ENCODE measurements at regions not wholly inside any gene's neighbourhood (a gene's known extent, or its start where the extent isn't known, plus 50 kb on each side); places are given as distances from the start of the nearest gene placed in this dataset.

DNA sequence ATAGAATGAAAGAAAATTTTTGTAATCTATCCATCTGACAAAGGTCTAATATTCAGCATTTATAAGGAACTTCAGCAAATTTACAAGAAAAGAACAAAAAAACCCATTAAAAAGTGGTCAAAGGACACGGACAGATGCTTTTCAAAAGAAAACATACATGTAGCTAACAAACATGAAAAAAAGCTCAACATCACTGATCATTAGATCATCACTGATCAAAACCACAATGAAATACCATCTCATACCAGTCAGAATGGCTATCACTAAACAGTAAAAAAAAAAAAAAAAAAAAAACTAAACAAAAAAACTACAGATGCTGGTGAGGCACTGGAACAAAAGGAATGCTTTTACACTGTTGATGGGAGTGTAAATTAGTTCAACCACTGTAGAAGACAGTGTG, 837.1 kb downstream of the EPHA7 start:
- TF ChIP-seq, protein P1, sequence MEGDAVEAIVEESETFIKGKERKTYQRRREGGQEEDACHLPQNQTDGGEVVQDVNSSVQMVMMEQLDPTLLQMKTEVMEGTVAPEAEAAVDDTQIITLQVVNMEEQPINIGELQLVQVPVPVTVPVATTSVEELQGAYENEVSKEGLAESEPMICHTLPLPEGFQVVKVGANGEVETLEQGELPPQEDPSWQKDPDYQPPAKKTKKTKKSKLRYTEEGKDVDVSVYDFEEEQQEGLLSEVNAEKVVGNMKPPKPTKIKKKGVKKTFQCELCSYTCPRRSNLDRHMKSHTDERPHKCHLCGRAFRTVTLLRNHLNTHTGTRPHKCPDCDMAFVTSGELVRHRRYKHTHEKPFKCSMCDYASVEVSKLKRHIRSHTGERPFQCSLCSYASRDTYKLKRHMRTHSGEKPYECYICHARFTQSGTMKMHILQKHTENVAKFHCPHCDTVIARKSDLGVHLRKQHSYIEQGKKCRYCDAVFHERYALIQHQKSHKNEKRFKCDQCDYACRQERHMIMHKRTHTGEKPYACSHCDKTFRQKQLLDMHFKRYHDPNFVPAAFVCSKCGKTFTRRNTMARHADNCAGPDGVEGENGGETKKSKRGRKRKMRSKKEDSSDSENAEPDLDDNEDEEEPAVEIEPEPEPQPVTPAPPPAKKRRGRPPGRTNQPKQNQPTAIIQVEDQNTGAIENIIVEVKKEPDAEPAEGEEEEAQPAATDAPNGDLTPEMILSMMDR (IDR thresholded peaks at IDR 0.05): no peak
- no peak for TF ChIP-seq POLR2AphosphoS5 (IDR thresholded peaks at IDR 0.05)

All from breast epithelium (tissue), 3 donors.